ENCODE measurements at regions not wholly inside any gene's neighbourhood (a gene's known extent, or its start where the extent isn't known, plus 50 kb on each side); places are given as distances from the start of the nearest gene placed in this dataset.

GRCh38 chr12:58596381-58596780, 323.9 kb downstream of the LRIG3 start:
- H3K27me3 ChIP-seq, result no peaks in the 10 kb centered on the region
- no peak overlapping the region for H3K4me3 ChIP-seq
- H3K4me1 ChIP-seq, result no peaks in the 10 kb centered on the region
- DNase-seq (no peak), ATAC-seq (no peak), FAIRE-seq (no peak)
- H3K36me3 ChIP-seq, result no peaks in the 10 kb centered on the region
- intact Hi-C loops (cut with DNase I), result no loop called here
- 70 to 76% methylated on average over 5 of the region's 5 CpGs for WGBS, 2 donors
- no peaks in the 10 kb centered on the region for H3K9me3 ChIP-seq
- TF ChIP-seq, protein P1, sequence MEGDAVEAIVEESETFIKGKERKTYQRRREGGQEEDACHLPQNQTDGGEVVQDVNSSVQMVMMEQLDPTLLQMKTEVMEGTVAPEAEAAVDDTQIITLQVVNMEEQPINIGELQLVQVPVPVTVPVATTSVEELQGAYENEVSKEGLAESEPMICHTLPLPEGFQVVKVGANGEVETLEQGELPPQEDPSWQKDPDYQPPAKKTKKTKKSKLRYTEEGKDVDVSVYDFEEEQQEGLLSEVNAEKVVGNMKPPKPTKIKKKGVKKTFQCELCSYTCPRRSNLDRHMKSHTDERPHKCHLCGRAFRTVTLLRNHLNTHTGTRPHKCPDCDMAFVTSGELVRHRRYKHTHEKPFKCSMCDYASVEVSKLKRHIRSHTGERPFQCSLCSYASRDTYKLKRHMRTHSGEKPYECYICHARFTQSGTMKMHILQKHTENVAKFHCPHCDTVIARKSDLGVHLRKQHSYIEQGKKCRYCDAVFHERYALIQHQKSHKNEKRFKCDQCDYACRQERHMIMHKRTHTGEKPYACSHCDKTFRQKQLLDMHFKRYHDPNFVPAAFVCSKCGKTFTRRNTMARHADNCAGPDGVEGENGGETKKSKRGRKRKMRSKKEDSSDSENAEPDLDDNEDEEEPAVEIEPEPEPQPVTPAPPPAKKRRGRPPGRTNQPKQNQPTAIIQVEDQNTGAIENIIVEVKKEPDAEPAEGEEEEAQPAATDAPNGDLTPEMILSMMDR (IDR thresholded peaks at IDR 0.05), result no peak
- H3K27ac ChIP-seq, result no peak overlapping the region

DNA sequence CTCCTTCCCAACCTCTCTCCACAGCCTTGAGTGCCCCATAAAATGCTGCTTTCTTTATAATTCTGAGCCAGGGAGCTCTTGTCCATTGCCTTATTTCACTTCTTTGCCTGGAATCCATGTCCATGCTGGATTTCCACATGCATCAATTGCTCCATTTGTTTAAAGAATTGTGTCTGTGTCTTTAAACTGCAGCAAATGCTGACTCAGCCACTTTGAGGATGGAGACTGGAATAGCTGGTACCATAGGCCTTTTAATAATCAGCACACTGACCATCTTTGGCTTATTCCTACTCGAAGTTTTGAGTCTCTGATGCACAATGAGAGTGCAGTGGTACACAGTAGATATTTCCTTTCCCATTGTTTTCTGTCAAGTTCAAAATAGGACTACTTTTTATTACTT, 318.8 kb downstream of the LRIG3 start:
- H3K9me3 ChIP-seq, result no peaks in the 10 kb centered on the region
- H3K4me1 ChIP-seq, result no peaks in the 10 kb centered on the region
- DNase-seq (no peak), ATAC-seq (no peak), FAIRE-seq (no peak)
- H3K4me3 ChIP-seq, result no peak overlapping the region
- WGBS, 2 donors, result 68 to 85% methylated on average over 1 of the region's 1 CpG
- no peaks in the 10 kb centered on the region for H3K36me3 ChIP-seq
- H3K27ac ChIP-seq, result no peak overlapping the region
- H3K27me3 ChIP-seq, result no peaks in the 10 kb centered on the region
- TF ChIP-seq, protein P1 (IDR thresholded peaks at IDR 0.05), result no peak
- intact Hi-C loops (cut with DNase I), result no loop called here

- H3K4me1 ChIP-seq, result no peaks in the 10 kb centered on the region
- ATAC-seq, result no peak
- H3K36me3 ChIP-seq, result no peaks in the 10 kb centered on the region
- no peak overlapping the region for H3K4me3 ChIP-seq
- no peaks in the 10 kb centered on the region for H3K9me3 ChIP-seq
- DNase-seq, result no peak
- WGBS, 2 donors, result 84 to 91% methylated on average over 6 of the region's 6 CpGs
- TF ChIP-seq, protein P1 (IDR thresholded peaks at IDR 0.05), result no peak
- intact Hi-C loops (cut with DNase I), result no loop called here
- no peak for FAIRE-seq
- H3K27ac ChIP-seq, result no peak overlapping the region
- H3K27me3 ChIP-seq, result no peaks in the 10 kb centered on the region
Measured at GRCh38 chr12:58602179-58602578, 318.1 kb downstream of the LRIG3 start.

- no peak for ATAC-seq
- Histone ChIP-seq H3K4me1 (no peaks in the 10 kb centered on the region), H3K4me3 (no peak overlapping the region), H3K27me3 (no peaks in the 10 kb centered on the region), H3K27ac (no peak overlapping the region), H3K9me3 (no peaks in the 10 kb centered on the region), H3K36me3 (no peaks in the 10 kb centered on the region)
- TF ChIP-seq, protein P1 (IDR thresholded peaks at IDR 0.05), result no peak
- intact Hi-C loops (cut with DNase I), result no loop called here
- FAIRE-seq, result no peak
- 54 to 74% methylated on average over 1 of the region's 1 CpG for WGBS, 2 donors
- no peak for DNase-seq
Measured at GRCh38 chr12:58602736-58603135, 317.6 kb downstream of the LRIG3 start.

DNA sequence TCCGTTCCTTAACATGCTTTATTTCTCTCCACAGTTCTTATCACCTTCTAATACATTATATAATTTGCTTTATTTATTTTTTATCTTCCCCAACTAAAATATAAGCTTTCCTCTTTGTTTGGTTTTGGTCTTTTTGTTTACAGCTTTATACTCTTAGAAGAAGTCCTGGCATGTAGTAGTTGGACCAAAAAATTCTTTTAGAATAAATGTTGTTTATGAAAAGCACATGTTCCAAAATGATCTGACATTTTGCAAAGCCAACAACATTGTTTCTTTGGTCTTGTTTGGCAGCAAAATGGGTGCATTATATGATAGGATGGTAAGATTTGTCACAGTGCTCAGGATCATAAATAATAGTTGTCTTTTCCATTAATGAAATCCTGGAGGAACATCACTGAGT, 312.5 kb downstream of the LRIG3 start:
- Histone ChIP-seq H3K36me3 (no peaks in the 10 kb centered on the region), H3K27ac (no peak overlapping the region), H3K27me3 (no peaks in the 10 kb centered on the region), H3K4me1 (no peaks in the 10 kb centered on the region), H3K4me3 (no peak overlapping the region), H3K9me3 (no peaks in the 10 kb centered on the region)
- ATAC-seq (no peak), DNase-seq (no peak), FAIRE-seq (no peak)
- TF ChIP-seq, protein P1 (IDR thresholded peaks at IDR 0.05), result no peak
- intact Hi-C loops (cut with DNase I), result no loop called here
- WGBS, 2 donors, result 0 to 35% methylated on average over 1 of the region's 1 CpG
